Activated B cell treated with CpG ODN at 0.5 μM for 24 hours (primary cell): ENCODE measurements at regions not wholly inside any gene's neighbourhood (a gene's known extent, or its start where the extent isn't known, plus 50 kb on each side); places are given as distances from the start of the nearest gene placed in this dataset.

Experiments used
- ATAC-seq: fragments of 200-7000 bp; cut with Tn5 transposase; one replicate; pipeline ENCODE4 v1.10.0; 2021; ENCODE audit warnings: low read depth, mild to moderate bottlenecking, moderate library complexity
- CTCF ChIA-PET: fragments of 350-600 bp; sonication (Branson Sonifier 250); formaldehyde crosslinking; loops from one replicate; lab custom pipeline; 2021; ENCODE audit warnings: antibody characterized with exemption; lab: Charles Lee
- POLR2A ChIA-PET: fragments of 350-600 bp; sonication (Branson Sonifier 250); formaldehyde crosslinking; loops from one replicate; lab custom pipeline; 2021; ENCODE audit warnings: antibody characterized with exemption; lab: Charles Lee
- DNase-seq: peaks from one replicate; pipeline ENCODE4 v3.0.0; 2022
- H3K27ac Mint-ChIP-seq: one replicate; pipeline ENCODE4 v1.8.0; 2020; ENCODE audit warnings: mixed read lengths
- H3K27me3 Mint-ChIP-seq: one replicate; pipeline ENCODE4 v1.8.0; 2021; ENCODE audit warnings: mixed read lengths
- H3K36me3 Mint-ChIP-seq: one replicate; pipeline ENCODE4 v1.8.0; 2021; ENCODE audit warnings: low read depth, mixed read lengths
- H3K4me1 Mint-ChIP-seq: one replicate; pipeline ENCODE4 v1.8.0; 2021; ENCODE audit warnings: mixed read lengths
- H3K4me3 Mint-ChIP-seq: one replicate; pipeline ENCODE4 v1.8.0; 2020; ENCODE audit warnings: mild to moderate bottlenecking, mixed read lengths
- H3K9me3 Mint-ChIP-seq: one replicate; pipeline ENCODE4 v1.8.0; 2020; ENCODE audit warnings: mixed read lengths
- intact Hi-C: fragments of 100-400 bp; cut with micrococcal nuclease; formaldehyde crosslinking; loops from one replicate; pipeline ENCODE4 v1.15.1; 2024
- TF ChIP-seq, protein P1 (sequence below): fragments of 200-600 bp; IDR thresholded peaks from one replicate; pipeline ENCODE4 v1.8.0; 2022; ENCODE audit warnings: antibody characterized with exemption, mild to moderate bottlenecking

DNA sequence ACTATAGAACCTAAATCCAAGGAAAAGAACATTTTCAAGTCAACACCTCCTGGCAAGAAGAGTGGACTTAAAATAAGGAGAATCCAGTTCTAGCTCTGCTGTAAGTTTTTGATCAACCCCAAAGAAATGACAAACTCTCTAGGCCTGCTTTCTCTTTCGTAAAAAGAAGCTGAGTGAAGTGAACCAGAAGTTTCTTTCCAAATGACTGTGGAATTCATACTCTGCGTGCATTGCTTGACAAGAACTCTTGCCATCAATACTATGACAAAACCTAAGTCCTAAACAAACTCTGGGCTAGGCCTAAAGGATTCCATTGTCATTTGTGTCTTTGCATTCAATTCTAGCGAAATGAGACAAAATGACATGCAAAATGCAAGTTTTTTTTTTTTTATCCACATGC is 187.5 kb upstream of the SOX9 start:
- ChIA-PET POLR2A (no interaction called here), CTCF (no interaction called here)
- H3K27ac Mint-ChIP-seq, result no peak overlapping the region
- intact Hi-C loops, result no loop called here
- no peaks in the 10 kb centered on the region for H3K27me3 Mint-ChIP-seq
- H3K36me3 Mint-ChIP-seq, result no peaks in the 10 kb centered on the region
- no peak overlapping the region for H3K4me3 Mint-ChIP-seq
- DNase-seq, result no peak
- no peaks in the 10 kb centered on the region for H3K4me1 Mint-ChIP-seq
- peaks cover 2% of the 10 kb centered on the region for H3K9me3 Mint-ChIP-seq
- ATAC-seq, result no peak
- TF ChIP-seq, protein P1, sequence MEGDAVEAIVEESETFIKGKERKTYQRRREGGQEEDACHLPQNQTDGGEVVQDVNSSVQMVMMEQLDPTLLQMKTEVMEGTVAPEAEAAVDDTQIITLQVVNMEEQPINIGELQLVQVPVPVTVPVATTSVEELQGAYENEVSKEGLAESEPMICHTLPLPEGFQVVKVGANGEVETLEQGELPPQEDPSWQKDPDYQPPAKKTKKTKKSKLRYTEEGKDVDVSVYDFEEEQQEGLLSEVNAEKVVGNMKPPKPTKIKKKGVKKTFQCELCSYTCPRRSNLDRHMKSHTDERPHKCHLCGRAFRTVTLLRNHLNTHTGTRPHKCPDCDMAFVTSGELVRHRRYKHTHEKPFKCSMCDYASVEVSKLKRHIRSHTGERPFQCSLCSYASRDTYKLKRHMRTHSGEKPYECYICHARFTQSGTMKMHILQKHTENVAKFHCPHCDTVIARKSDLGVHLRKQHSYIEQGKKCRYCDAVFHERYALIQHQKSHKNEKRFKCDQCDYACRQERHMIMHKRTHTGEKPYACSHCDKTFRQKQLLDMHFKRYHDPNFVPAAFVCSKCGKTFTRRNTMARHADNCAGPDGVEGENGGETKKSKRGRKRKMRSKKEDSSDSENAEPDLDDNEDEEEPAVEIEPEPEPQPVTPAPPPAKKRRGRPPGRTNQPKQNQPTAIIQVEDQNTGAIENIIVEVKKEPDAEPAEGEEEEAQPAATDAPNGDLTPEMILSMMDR, result no peak

DNA sequence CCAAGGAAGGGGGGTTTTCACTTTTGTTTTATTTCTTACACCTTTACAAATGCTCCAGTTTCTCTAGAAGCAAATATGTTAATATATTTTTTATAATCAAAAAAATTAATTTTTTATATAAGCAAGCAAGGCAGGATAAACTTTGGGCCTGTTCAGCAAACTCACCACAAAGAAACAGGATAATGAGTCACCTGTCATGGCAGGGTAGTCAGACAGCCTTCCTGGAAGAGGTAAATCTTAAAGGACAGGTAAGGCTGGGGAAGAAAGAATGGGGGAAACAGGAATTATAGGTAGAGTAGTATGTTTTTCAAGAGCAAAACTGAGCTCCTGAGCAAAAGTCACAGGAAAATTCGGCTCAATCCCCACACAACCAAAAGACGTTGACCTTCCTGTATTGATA is 186.3 kb upstream of the SOX9 start:
- TF ChIP-seq, protein P1, result no peak
- Mint-ChIP-seq H3K4me1 (no peaks in the 10 kb centered on the region), H3K36me3 (no peaks in the 10 kb centered on the region), H3K9me3 (peaks cover 2% of the 10 kb centered on the region), H3K27ac (no peak overlapping the region), H3K4me3 (no peak overlapping the region), H3K27me3 (no peaks in the 10 kb centered on the region)
- ATAC-seq (no peak), DNase-seq (no peak)
- ChIA-PET CTCF (no interaction called here), POLR2A (no interaction called here)
- intact Hi-C loops, result no loop called here

DNA sequence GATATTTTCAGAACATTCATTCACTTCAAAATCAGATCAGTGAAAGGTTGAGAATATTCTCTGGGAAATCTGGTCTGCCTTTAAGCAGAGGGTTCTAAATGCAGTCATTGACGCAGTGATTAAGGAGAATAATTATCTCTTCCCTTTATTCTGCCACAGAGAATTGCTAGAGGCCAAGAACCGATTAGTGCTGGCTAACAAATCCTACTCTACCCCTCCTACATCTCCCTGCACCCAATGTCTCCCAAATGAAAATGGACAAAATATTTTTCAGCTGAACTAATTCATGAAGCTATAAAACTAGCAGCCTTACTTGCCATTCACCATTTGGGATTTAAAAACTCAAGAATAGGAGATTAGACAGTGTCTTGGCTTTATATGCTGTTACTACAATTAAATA is 185.5 kb upstream of the SOX9 start:
- intact Hi-C loops, result no loop called here
- H3K4me1 Mint-ChIP-seq, result no peaks in the 10 kb centered on the region
- peaks cover 2% of the 10 kb centered on the region for H3K9me3 Mint-ChIP-seq
- ChIA-PET POLR2A (no interaction called here), CTCF (no interaction called here)
- no peak for DNase-seq
- TF ChIP-seq, protein P1, result no peak
- ATAC-seq, result no peak
- H3K27me3 Mint-ChIP-seq, result no peaks in the 10 kb centered on the region
- no peak overlapping the region for H3K27ac Mint-ChIP-seq
- H3K4me3 Mint-ChIP-seq, result no peak overlapping the region
- H3K36me3 Mint-ChIP-seq, result no peaks in the 10 kb centered on the region

DNA sequence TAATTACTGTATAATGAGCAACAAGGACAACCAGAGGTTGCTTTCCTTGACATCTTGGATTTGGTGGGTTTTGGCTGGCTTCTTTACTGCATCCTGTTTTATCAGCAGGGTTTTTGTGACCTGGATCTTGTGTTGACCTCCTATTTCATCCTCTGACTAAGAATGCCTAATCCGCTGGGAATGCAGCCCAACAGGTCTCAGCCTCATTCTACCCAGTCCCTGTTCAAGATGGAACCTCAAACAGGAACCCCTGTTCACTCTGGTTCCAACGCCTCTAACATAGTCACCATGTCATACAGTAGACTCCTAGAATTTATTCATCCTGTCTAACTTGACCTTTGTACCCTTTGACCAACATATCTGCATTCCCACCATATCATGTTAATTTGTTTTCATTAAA is 183.8 kb upstream of the SOX9 start:
- Mint-ChIP-seq H3K9me3 (peaks cover 2% of the 10 kb centered on the region), H3K4me1 (no peaks in the 10 kb centered on the region), H3K36me3 (no peaks in the 10 kb centered on the region), H3K4me3 (no peak overlapping the region), H3K27me3 (no peaks in the 10 kb centered on the region), H3K27ac (no peak overlapping the region)
- POLR2A ChIA-PET, result no interaction called here
- CTCF ChIA-PET, result no interaction called here
- intact Hi-C loops, result no loop called here
- DNase-seq, result no peak
- TF ChIP-seq, protein P1, result no peak
- ATAC-seq, result no peak

DNA sequence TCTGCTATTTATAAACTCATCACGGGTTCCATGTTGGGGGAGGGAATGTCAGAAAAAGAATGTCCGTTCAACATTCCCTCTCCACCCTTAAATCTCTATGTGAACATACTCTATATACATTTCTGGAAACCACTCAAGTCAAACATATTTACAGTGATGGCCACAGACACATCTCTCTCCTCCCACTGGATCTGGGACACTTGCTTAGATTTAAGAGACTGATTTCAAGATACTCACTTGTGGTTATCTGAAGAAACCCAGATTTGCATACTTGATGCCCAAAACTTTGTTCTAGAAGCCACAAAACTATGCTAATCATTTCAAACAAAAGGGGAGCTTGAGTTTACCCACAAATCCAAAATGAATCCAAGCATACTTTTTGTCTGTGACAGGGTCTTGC is 182.9 kb upstream of the SOX9 start:
- ATAC-seq, result no peak
- Mint-ChIP-seq H3K27me3 (no peaks in the 10 kb centered on the region), H3K9me3 (peaks cover 2% of the 10 kb centered on the region), H3K36me3 (no peaks in the 10 kb centered on the region), H3K4me1 (no peaks in the 10 kb centered on the region), H3K4me3 (no peak overlapping the region), H3K27ac (no peak overlapping the region)
- ChIA-PET POLR2A (no interaction called here), CTCF (no interaction called here)
- TF ChIP-seq, protein P1, result no peak
- intact Hi-C loops, result no loop called here
- no peak for DNase-seq
